NCI-H128 (cell line): ENCODE measurements at regions not wholly inside any gene's neighbourhood (a gene's known extent, or its start where the extent isn't known, plus 50 kb on each side); places are given as distances from the start of the nearest gene placed in this dataset.

Experiments used
- DNase-seq: peaks from one replicate; lab custom pipeline; 2025; ENCODE audit not compliant: unreplicated experiment; lab: John Stamatoyannopoulos, UW

GRCh38 chr11:32200136-32200847 lies 109.4 kb downstream of the RCN1 start:
- no peak for DNase-seq

- no peak for DNase-seq
Observed at GRCh38 chr11:32204751-32205150, 113.9 kb downstream of the RCN1 start.

- DNase-seq = no peak
Observed at GRCh38 chr11:32210556-32210955, 119.7 kb downstream of the RCN1 start.

GRCh38 chr11:32213223-32213622 lies 122.3 kb downstream of the RCN1 start:
- DNase-seq = no peak

- no peak for DNase-seq
Observed at GRCh38 chr11:32215157-32215556, 124.3 kb downstream of the RCN1 start.

- no peak for DNase-seq
Observed at GRCh38 chr11:32216749-32217148, 125.9 kb downstream of the RCN1 start.

- DNase-seq = no peak
Observed at GRCh38 chr11:32219320-32219719, 128.4 kb downstream of the RCN1 start.

- DNase-seq = no peak
Observed at GRCh38 chr11:32221476-32222032, 130.7 kb downstream of the RCN1 start.

- DNase-seq = no peak
Observed at GRCh38 chr11:32224580-32224979, 133.7 kb downstream of the RCN1 start.

- DNase-seq = no peak
Observed at GRCh38 chr11:32225571-32226285, 134.9 kb downstream of the RCN1 start.

GRCh38 chr11:32226480-32226879 lies 135.6 kb downstream of the RCN1 start:
- DNase-seq = no peak

- no peak for DNase-seq
Observed at GRCh38 chr11:32229576-32230240, 138.8 kb downstream of the RCN1 start.

- DNase-seq = no peak
Observed at GRCh38 chr11:32231909-32232493, 141.1 kb downstream of the RCN1 start.

GRCh38 chr11:32232516-32232915 lies 141.6 kb downstream of the RCN1 start:
- no peak for DNase-seq

GRCh38 chr11:32233276-32233675 lies 142.4 kb downstream of the RCN1 start:
- DNase-seq = no peak

GRCh38 chr11:32233928-32234327 lies 143.1 kb downstream of the RCN1 start:
- no peak for DNase-seq

- no peak for DNase-seq
Observed at GRCh38 chr11:32244453-32244852, 153.6 kb downstream of the RCN1 start.

- no peak for DNase-seq
Observed at GRCh38 chr11:32253706-32254105, 162.8 kb downstream of the RCN1 start.

GRCh38 chr11:32255841-32256240 lies 165.0 kb downstream of the RCN1 start:
- no peak for DNase-seq

- no peak for DNase-seq
Observed at GRCh38 chr11:32256466-32256865, 165.6 kb downstream of the RCN1 start.

GRCh38 chr11:32259641-32260081 lies 168.8 kb downstream of the RCN1 start:
- no peak for DNase-seq
